ENCODE measurements at regions not wholly inside any gene's neighbourhood (a gene's known extent, or its start where the extent isn't known, plus 50 kb on each side); places are given as distances from the start of the nearest gene placed in this dataset.
A peak's percentile ranks its signal among the peaks of the same experiment; 100 is the strongest.

DNA sequence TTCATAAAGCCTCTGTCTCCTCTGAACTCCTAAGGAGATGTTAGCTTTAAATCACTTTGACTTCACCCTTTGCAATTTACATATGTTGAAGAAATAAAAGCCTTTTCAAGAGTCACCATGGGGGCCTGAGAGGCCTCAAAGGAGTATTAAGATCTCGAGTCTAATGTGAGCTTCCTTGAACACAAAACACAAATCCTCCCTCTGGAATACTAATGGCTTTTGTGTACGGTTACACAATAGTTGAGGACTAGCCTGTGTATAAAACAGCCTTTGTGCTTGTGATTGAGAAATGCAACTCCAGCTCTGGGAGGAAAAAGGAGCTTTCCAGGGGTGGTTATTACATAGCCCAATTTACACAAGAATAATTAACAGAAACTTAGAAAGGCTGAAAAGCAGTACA is 1140.2 kb downstream of the CDH11 start:
- Mint-ChIP-seq H3K27ac (peak overlapping the region in 1 of 3 experiments; percentile 62), H3K36me3 (ENCODE audit: low read depth) (no peaks in the 10 kb centered on the region), H3K4me1 (peaks cover 22% of the 10 kb centered on the region), H3K27me3 (ENCODE audit: low read depth) (no peaks in the 10 kb centered on the region), H3K4me3 (no peak overlapping the region), H3K9me3 (no peaks in the 10 kb centered on the region)
- TF ChIP-seq, protein P1, sequence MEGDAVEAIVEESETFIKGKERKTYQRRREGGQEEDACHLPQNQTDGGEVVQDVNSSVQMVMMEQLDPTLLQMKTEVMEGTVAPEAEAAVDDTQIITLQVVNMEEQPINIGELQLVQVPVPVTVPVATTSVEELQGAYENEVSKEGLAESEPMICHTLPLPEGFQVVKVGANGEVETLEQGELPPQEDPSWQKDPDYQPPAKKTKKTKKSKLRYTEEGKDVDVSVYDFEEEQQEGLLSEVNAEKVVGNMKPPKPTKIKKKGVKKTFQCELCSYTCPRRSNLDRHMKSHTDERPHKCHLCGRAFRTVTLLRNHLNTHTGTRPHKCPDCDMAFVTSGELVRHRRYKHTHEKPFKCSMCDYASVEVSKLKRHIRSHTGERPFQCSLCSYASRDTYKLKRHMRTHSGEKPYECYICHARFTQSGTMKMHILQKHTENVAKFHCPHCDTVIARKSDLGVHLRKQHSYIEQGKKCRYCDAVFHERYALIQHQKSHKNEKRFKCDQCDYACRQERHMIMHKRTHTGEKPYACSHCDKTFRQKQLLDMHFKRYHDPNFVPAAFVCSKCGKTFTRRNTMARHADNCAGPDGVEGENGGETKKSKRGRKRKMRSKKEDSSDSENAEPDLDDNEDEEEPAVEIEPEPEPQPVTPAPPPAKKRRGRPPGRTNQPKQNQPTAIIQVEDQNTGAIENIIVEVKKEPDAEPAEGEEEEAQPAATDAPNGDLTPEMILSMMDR (IDR thresholded peaks at IDR 0.05; ENCODE audit: unreplicated experiment in 3 of 3): no peak

DNA sequence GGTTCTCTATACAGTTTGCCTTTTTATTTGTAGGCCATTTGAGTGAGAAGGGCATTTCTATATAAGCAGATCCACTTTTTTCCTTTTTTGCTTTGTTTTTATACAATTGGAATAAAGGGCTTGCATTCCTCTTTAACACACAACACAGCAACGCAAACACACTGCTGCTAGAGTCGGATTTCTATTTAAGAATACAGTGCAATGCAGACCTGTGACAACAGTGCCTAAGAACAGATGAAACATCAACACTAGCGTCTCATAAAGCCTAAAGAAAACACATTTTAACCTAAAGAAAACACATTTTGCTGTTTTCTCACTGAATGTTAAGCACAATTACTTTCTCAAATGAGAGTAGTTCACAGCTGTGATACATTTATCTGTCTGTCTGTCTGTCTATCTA is 1141.1 kb downstream of the CDH11 start:
- Mint-ChIP-seq H3K27me3 (ENCODE audit: low read depth) (no peaks in the 10 kb centered on the region), H3K4me3 (no peak overlapping the region), H3K27ac (peak overlapping the region in 1 of 3 experiments; percentile 62), H3K4me1 (peaks cover 22% of the 10 kb centered on the region), H3K36me3 (ENCODE audit: low read depth) (no peaks in the 10 kb centered on the region), H3K9me3 (no peaks in the 10 kb centered on the region)
- TF ChIP-seq, protein P1 (IDR thresholded peaks at IDR 0.05; ENCODE audit: unreplicated experiment in 3 of 3): no peak

DNA sequence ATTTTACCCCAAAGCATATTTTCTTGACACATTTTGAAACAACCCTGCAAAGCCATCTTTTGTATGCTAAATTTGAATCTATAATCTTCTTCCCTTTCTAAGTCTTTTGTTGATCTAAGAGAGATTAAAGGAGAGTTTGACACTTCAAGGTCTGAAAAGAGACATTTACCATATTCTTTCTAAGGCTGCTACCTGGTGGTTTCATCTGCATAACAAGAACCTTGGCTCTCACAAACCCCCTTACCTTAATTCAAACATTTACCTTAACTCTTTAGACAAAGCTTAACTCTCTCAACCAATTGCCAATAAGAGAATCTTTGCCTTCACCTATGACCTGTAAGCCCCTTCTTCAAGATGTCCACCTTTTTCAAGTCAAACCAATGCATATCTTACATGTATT is 1143.6 kb downstream of the CDH11 start:
- no peak overlapping the region for H3K27ac Mint-ChIP-seq
- no peak overlapping the region for H3K4me3 Mint-ChIP-seq
- peaks cover 22% of the 10 kb centered on the region for H3K4me1 Mint-ChIP-seq
- TF ChIP-seq, protein P1 (IDR thresholded peaks at IDR 0.05; ENCODE audit: unreplicated experiment in 3 of 3): no peak
- no peaks in the 10 kb centered on the region for H3K27me3 Mint-ChIP-seq (ENCODE audit: low read depth)
- H3K36me3 Mint-ChIP-seq (ENCODE audit: low read depth): no peaks in the 10 kb centered on the region
- H3K9me3 Mint-ChIP-seq: no peaks in the 10 kb centered on the region

DNA sequence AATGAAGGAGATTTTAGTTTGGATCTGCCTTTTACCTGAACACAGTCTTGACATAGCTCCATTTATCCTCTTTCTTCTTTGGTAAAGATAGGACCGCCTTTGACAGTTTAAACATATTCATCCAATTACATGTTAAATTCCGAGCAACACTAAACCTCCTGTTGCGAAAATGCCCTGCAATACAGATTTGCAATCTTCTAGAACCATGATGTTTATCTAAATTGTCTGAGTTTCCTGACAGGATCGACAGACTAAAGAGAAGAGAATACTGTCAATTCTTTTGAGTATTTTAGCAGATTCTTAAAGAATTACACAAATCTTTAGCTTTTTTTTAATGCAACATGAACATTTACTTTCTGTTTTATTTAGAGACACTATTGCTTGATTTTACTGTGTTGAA is 1145.5 kb downstream of the CDH11 start:
- Mint-ChIP-seq H3K4me3 (no peak overlapping the region), H3K9me3 (no peaks in the 10 kb centered on the region), H3K27ac (no peak overlapping the region), H3K27me3 (ENCODE audit: low read depth) (no peaks in the 10 kb centered on the region), H3K36me3 (ENCODE audit: low read depth) (no peaks in the 10 kb centered on the region), H3K4me1 (peaks cover 12% of the 10 kb centered on the region)
- TF ChIP-seq, protein P1 (IDR thresholded peaks at IDR 0.05; ENCODE audit: unreplicated experiment in 3 of 3): no peak

DNA sequence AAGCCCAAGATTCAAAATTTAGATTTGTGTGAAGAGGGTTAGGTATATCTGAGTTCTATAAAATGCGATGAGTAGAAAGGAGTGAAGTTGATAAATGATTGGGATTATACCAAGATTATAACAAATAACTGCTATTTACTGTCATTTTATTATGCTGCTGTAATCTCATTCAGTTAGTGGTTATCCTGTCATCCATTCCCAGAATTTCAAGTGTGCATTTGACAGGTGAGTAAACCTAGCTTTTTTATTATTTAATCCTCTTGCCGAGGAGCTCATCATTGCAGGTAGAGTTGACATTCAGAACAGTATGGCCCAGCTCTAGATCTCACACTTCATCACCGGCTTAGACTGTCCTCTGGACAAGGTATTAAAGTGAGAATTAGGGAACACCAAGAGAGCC is 1146.2 kb downstream of the CDH11 start:
- TF ChIP-seq, protein P1 (IDR thresholded peaks at IDR 0.05; ENCODE audit: unreplicated experiment in 3 of 3): no peak
- H3K36me3 Mint-ChIP-seq (ENCODE audit: low read depth): no peaks in the 10 kb centered on the region
- no peak overlapping the region for H3K4me3 Mint-ChIP-seq
- no peak overlapping the region for H3K27ac Mint-ChIP-seq
- no peaks in the 10 kb centered on the region for H3K9me3 Mint-ChIP-seq
- H3K4me1 Mint-ChIP-seq: peaks cover 5% of the 10 kb centered on the region
- H3K27me3 Mint-ChIP-seq (ENCODE audit: low read depth): no peaks in the 10 kb centered on the region

DNA sequence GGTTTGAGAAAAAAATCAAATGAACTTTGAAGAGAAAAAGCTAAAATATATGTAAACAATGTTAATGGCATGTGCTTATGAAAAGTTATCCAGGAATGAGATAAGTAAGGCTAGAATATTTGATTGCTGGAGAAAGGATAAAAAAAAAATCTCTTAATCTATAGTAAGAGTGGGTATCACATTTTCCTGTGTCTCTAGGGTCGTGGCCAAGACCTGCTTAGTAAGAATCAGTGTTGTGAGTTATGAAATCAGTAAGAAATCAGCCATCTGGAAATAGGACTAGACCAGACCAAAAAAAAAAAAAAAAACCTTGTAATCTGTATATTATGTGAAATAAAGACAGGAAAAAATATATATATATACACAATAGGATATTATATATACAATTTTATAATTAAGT is 1153.9 kb downstream of the CDH11 start:
- Mint-ChIP-seq H3K36me3 (ENCODE audit: low read depth) (no peaks in the 10 kb centered on the region), H3K27ac (no peak overlapping the region), H3K4me1 (peaks cover 5% of the 10 kb centered on the region), H3K27me3 (ENCODE audit: low read depth) (no peaks in the 10 kb centered on the region), H3K4me3 (no peak overlapping the region), H3K9me3 (no peaks in the 10 kb centered on the region)
- TF ChIP-seq, protein P1 (IDR thresholded peaks at IDR 0.05; ENCODE audit: unreplicated experiment in 3 of 3): no peak

Data from nephron (organoid).